Right atrium auricular region (tissue), 2 donors: ENCODE measurements at regions not wholly inside any gene's neighbourhood (a gene's known extent, or its start where the extent isn't known, plus 50 kb on each side); places are given as distances from the start of the nearest gene placed in this dataset.

Source experiments
- DNase-seq: peaks from one replicate; pipeline ENCODE4 v3.0.0-alpha.2; 2019; ENCODE audit warnings: low spot score
- H3K27ac ChIP-seq, 2 donors: fragments of 200-600 bp; sonication (generic); 1 replicate in 1 of 2; 2 replicates in 1 of 2; pipeline ENCODE4 v1.5.1; 2016 to 2019
- H3K27me3 ChIP-seq, 2 donors: fragments of 200-600 bp; sonication (generic); one replicate each; pipeline versions ENCODE4 v1.5.1 to v1.6.0; 2017 to 2019
- H3K36me3 ChIP-seq: fragments of 200-600 bp; sonication (generic); one replicate; pipeline ENCODE4 v1.5.1; 2016
- H3K4me1 ChIP-seq, 2 donors: fragments of 200-600 bp; sonication (generic); one replicate each; pipeline versions ENCODE4 v1.5.1 to v1.6.0; 2017 to 2019
- H3K4me3 ChIP-seq, 2 donors: fragments of 200-600 bp; sonication (generic); 1 replicate in 1 of 2; 2 replicates in 1 of 2; pipeline ENCODE4 v1.5.1; 2017 to 2019; ENCODE audit warnings: mild to moderate bottlenecking in 1 of 2, moderate library complexity in 1 of 2
- H3K9me3 ChIP-seq, 2 donors: fragments of 200-600 bp; sonication (generic); one replicate each; pipeline ENCODE4 v1.5.1; 2019
- CTCF ChIP-seq, 2 donors: fragments of 200-600 bp; sonication (generic); IDR thresholded peaks; one replicate each; pipeline ENCODE4 v1.5.1; 2019; ENCODE audit warnings: antibody characterized with exemption in 2 of 2

- peaks cover 0 to 25% of the 10 kb centered on the region in 2 donors for H3K4me1 ChIP-seq
- TF ChIP-seq CTCF (IDR thresholded peaks at IDR 0.05), result no peak
- no peak overlapping the region for H3K4me3 ChIP-seq
- DNase-seq, result no peak
- no peaks in the 10 kb centered on the region for H3K27me3 ChIP-seq
- no peaks in the 10 kb centered on the region for H3K36me3 ChIP-seq
- H3K9me3 ChIP-seq, result no peaks in the 10 kb centered on the region
- H3K27ac ChIP-seq, result no peak overlapping the region
These were observed 256.4 kb upstream of the PHYHIPL start for GRCh38 chr10:58919927-58920654.

- no peaks in the 10 kb centered on the region for H3K9me3 ChIP-seq
- TF ChIP-seq CTCF (IDR thresholded peaks at IDR 0.05), result no peak
- H3K27ac ChIP-seq, result no peak overlapping the region
- no peak overlapping the region for H3K4me3 ChIP-seq
- DNase-seq, result no peak
- no peaks in the 10 kb centered on the region for H3K36me3 ChIP-seq
- H3K27me3 ChIP-seq, result no peaks in the 10 kb centered on the region
- H3K4me1 ChIP-seq, result peaks cover 0 to 25% of the 10 kb centered on the region in 2 donors
These were observed 255.8 kb upstream of the PHYHIPL start for GRCh38 chr10:58920655-58921003.

- DNase-seq, result no peak
- Histone ChIP-seq H3K27me3 (no peaks in the 10 kb centered on the region), H3K27ac (peak overlapping the region in 1 of 2 donors; percentile 55)
These were observed 255.0 kb upstream of the PHYHIPL start for GRCh38 chr10:58921421-58921855.

DNA sequence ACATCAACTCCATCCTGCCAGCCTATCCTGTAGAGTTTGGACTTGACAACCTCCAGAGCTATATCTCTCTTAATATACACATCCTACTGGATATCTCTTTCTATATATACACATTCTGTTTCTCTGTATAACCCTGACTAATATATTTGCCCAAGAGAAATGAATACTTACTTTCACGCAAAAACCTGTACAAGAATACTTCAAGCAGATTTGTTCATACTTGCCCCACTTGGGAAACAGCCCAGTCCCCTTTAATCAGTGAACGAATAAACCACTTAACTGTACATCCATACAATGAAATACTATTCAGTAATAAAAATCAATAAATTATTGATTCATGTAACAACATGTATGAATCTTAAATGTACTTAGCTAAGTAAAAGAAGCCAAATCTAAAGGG, 251.1 kb upstream of the PHYHIPL start:
- Histone ChIP-seq H3K4me3 (no peak overlapping the region), H3K9me3 (no peaks in the 10 kb centered on the region), H3K4me1 (peaks cover 0 to 21% of the 10 kb centered on the region in 2 donors), H3K36me3 (no peaks in the 10 kb centered on the region), H3K27ac (no peak overlapping the region), H3K27me3 (no peaks in the 10 kb centered on the region)
- DNase-seq, result no peak
- TF ChIP-seq CTCF (IDR thresholded peaks at IDR 0.05), result no peak

More at GRCh38 chr10:58921421-58921855, 255.0 kb upstream of the PHYHIPL start:
- Histone ChIP-seq H3K9me3 (no peaks in the 10 kb centered on the region), H3K36me3 (no peaks in the 10 kb centered on the region), H3K4me1 (peaks cover 0 to 25% of the 10 kb centered on the region in 2 donors), H3K4me3 (no peak overlapping the region)
- no peak for TF ChIP-seq CTCF (IDR thresholded peaks at IDR 0.05)

GRCh38 chr10:58930500-58930899, 245.9 kb upstream of the PHYHIPL start:
- H3K4me1 ChIP-seq, result no peaks in the 10 kb centered on the region
- no peak overlapping the region for H3K4me3 ChIP-seq
- DNase-seq, result no peak
- no peak for TF ChIP-seq CTCF (IDR thresholded peaks at IDR 0.05)
- no peak overlapping the region for H3K27ac ChIP-seq
- H3K36me3 ChIP-seq, result no peaks in the 10 kb centered on the region
- H3K27me3 ChIP-seq, result no peaks in the 10 kb centered on the region
- H3K9me3 ChIP-seq, result no peaks in the 10 kb centered on the region

GRCh38 chr10:58932126-58932525, 244.3 kb upstream of the PHYHIPL start:
- no peak for TF ChIP-seq CTCF (IDR thresholded peaks at IDR 0.05)
- Histone ChIP-seq H3K27me3 (no peaks in the 10 kb centered on the region), H3K4me3 (no peak overlapping the region), H3K9me3 (no peaks in the 10 kb centered on the region), H3K27ac (no peak overlapping the region), H3K4me1 (no peaks in the 10 kb centered on the region), H3K36me3 (no peaks in the 10 kb centered on the region)
- DNase-seq, result no peak
